Body of pancreas (tissue), 4 donors: ENCODE measurements at regions not wholly inside any gene's neighbourhood (a gene's known extent, or its start where the extent isn't known, plus 50 kb on each side); places are given as distances from the start of the nearest gene placed in this dataset.

Experiments
- ATAC-seq: fragments of 150-250 bp; one replicate; pipeline ENCODE4 v1.9.1; 2016
- DNase-seq, 4 donors: peaks; one replicate each; pipeline ENCODE4 v3.0.0-alpha.2; 2019
- H3K27ac ChIP-seq, 4 donors: fragments of 200-600 bp; sonication (generic); 1 replicate in 3 of 4; 2 replicates in 1 of 4; pipeline versions ENCODE4 v1.5.1 to v1.6.1; 2016 to 2019; ENCODE audit warnings: mild to moderate bottlenecking in 1 of 4, mixed read lengths in 1 of 4, moderate library complexity in 1 of 4
- H3K27me3 ChIP-seq, 2 donors: fragments of 200-600 bp; sonication (generic); one replicate each; pipeline ENCODE4 v1.6.0; 2016; ENCODE audit warnings: mild to moderate bottlenecking in 1 of 2
- H3K36me3 ChIP-seq, 2 donors: fragments of 200-600 bp; sonication (generic); replicated peaks in 1 of 2; 2 replicates each; pipeline ENCODE4 v1.5.1; 2016; ENCODE audit warnings: low read depth in 2 of 2; ENCODE audit not compliant: insufficient read depth in 1 of 2
- H3K4me1 ChIP-seq: fragments of 200-600 bp; sonication (generic); one replicate; pipeline ENCODE4 v1.6.0; 2016
- H3K4me3 ChIP-seq, 2 donors: fragments of 200-600 bp; sonication (generic); 1 replicate in 1 of 2; 2 replicates in 1 of 2; pipeline ENCODE4 v1.5.1; 2016 to 2019
- H3K9me3 ChIP-seq, 3 donors: fragments of 200-600 bp; sonication (generic); 1 replicate in 2 of 3; 2 replicates in 1 of 3; pipeline ENCODE4 v1.5.1; 2016
- CTCF ChIP-seq, 7 experiments: fragments of 450-650 bp in 4 of 7; fragments of 200-600 bp in 3 of 7; sonication (generic) in 3 of 7; IDR thresholded peaks; one replicate each; pipeline ENCODE4 v1.5.1; 2016 to 2019; ENCODE audit warnings: antibody characterized with exemption in 7 of 7
- POLR2A ChIP-seq, 3 donors: fragments of 450-650 bp; IDR thresholded peaks; one replicate each; pipeline ENCODE4 v1.6.1; 2016; ENCODE audit warnings: antibody characterized with exemption in 3 of 3, mild to moderate bottlenecking in 2 of 3
- WGBS, 2 donors: methylation state at CpG; one replicate each; pipeline ENCODE4 v1.1.5; 2017; 5-methylcytosine and 5-hydroxymethylcytosine counted together
- intact Hi-C: fragments of 100-400 bp; cut with DNase I; formaldehyde crosslinking; loops from one replicate; pipeline ENCODE4 v1.15.1; 2023

- no peak overlapping the region for H3K4me3 ChIP-seq
- no peaks in the 10 kb centered on the region for H3K9me3 ChIP-seq
- ATAC-seq (no peak), DNase-seq (no peak)
- WGBS, 2 donors = 58 to 77% methylated on average over 2 of the region's 2 CpGs
- no peaks in the 10 kb centered on the region for H3K36me3 ChIP-seq
- no peaks in the 10 kb centered on the region for H3K4me1 ChIP-seq
- no peaks in the 10 kb centered on the region for H3K27me3 ChIP-seq
- intact Hi-C loops = no loop called here
- TF ChIP-seq POLR2A (IDR thresholded peaks at IDR 0.05) (no peak), CTCF (IDR thresholded peaks at IDR 0.05) (no peak)
- H3K27ac ChIP-seq = no peak overlapping the region
Measured at GRCh38 chr5:8396756-8397155, 527.8 kb downstream of the MTRR start.

- ATAC-seq = no peak
- intact Hi-C loops = no loop called here
- 33 to 37% methylated on average over 4 of the region's 4 CpGs for WGBS, 2 donors
- H3K27ac ChIP-seq = no peak overlapping the region
- TF ChIP-seq CTCF (IDR thresholded peaks at IDR 0.05) (no peak), POLR2A (IDR thresholded peaks at IDR 0.05) (no peak)
- no peak for DNase-seq
- H3K27me3 ChIP-seq = no peaks in the 10 kb centered on the region
- H3K4me3 ChIP-seq = no peak overlapping the region
- no peaks in the 10 kb centered on the region for H3K9me3 ChIP-seq
- H3K4me1 ChIP-seq = no peaks in the 10 kb centered on the region
- H3K36me3 ChIP-seq = no peaks in the 10 kb centered on the region
Measured at GRCh38 chr5:8399471-8399870, 530.5 kb downstream of the MTRR start.

GRCh38 chr5:8408258-8408657 is 539.3 kb downstream of the MTRR start:
- H3K4me3 ChIP-seq = no peak overlapping the region
- ATAC-seq = no peak
- TF ChIP-seq CTCF (IDR thresholded peaks at IDR 0.05) (no peak), POLR2A (IDR thresholded peaks at IDR 0.05) (no peak)
- H3K27ac ChIP-seq = no peak overlapping the region
- 37 to 49% methylated on average over 2 of the region's 2 CpGs for WGBS, 2 donors
- no peak for DNase-seq
- no peaks in the 10 kb centered on the region for H3K27me3 ChIP-seq
- no peaks in the 10 kb centered on the region for H3K4me1 ChIP-seq
- no peaks in the 10 kb centered on the region for H3K9me3 ChIP-seq
- H3K36me3 ChIP-seq = no peaks in the 10 kb centered on the region
- intact Hi-C loops = no loop called here

- ATAC-seq (no peak), DNase-seq (no peak)
- no peak for TF ChIP-seq CTCF (IDR thresholded peaks at IDR 0.05)
- no peak for TF ChIP-seq POLR2A (IDR thresholded peaks at IDR 0.05)
- Histone ChIP-seq H3K4me3 (no peak overlapping the region), H3K9me3 (no peaks in the 10 kb centered on the region), H3K27ac (no peak overlapping the region), H3K36me3 (no peaks in the 10 kb centered on the region), H3K27me3 (no peaks in the 10 kb centered on the region), H3K4me1 (no peaks in the 10 kb centered on the region)
- WGBS, 2 donors = 76 to 78% methylated on average over 4 of the region's 4 CpGs
- intact Hi-C loops = no loop called here
Measured at GRCh38 chr5:8410618-8411017, 541.7 kb downstream of the MTRR start.

GRCh38 chr5:8413975-8414374 is 545.0 kb downstream of the MTRR start:
- WGBS, 2 donors = 56 to 63% methylated on average over 7 of the region's 7 CpGs
- no peak overlapping the region for H3K4me3 ChIP-seq

More at GRCh38 chr5:8413975-8414374, 545.0 kb downstream of the MTRR start:
- H3K36me3 ChIP-seq = no peaks in the 10 kb centered on the region
- peaks cover 5% of the 10 kb centered on the region for H3K4me1 ChIP-seq
- no peak for DNase-seq
- no peaks in the 10 kb centered on the region for H3K9me3 ChIP-seq
- TF ChIP-seq CTCF (IDR thresholded peaks at IDR 0.05) (no peak), POLR2A (IDR thresholded peaks at IDR 0.05) (no peak)
- intact Hi-C loops = no loop called here
- no peak for ATAC-seq
- no peaks in the 10 kb centered on the region for H3K27me3 ChIP-seq
- no peak overlapping the region for H3K27ac ChIP-seq
